GM23338 (cell line): ENCODE measurements at regions not wholly inside any gene's neighbourhood (a gene's known extent, or its start where the extent isn't known, plus 50 kb on each side); places are given as distances from the start of the nearest gene placed in this dataset.

Experiments used
- ATAC-seq: fragments of 200-7000 bp; cut with Tn5 transposase; 3 replicates; pipeline ENCODE4 v1.9.1; 2020
- DNase-seq: peaks from one replicate; pipeline ENCODE4 v3.0.0-alpha.2; 2015; ENCODE audit warnings: low spot score
- H2AFZ ChIP-seq: fragments of 200-600 bp; sonication (generic); 2 replicates; pipeline ENCODE4 v1.8.0; 2016; ENCODE audit warnings: antibody characterized with exemption, mild to moderate bottlenecking, moderate library complexity
- H3F3A ChIP-seq: fragments of 200-600 bp; sonication (generic); replicated peaks from 2 replicates; pipeline ENCODE4 v1.8.0; 2017; ENCODE audit warnings: antibody characterized with exemption, mixed run types, low read depth
- H3K27ac ChIP-seq: fragments of 200-600 bp; sonication (generic); 2 replicates; pipeline ENCODE4 v1.6.1; 2016; ENCODE audit warnings: low read depth
- H3K27me3 ChIP-seq: fragments of 200-600 bp; sonication (generic); 2 replicates; pipeline ENCODE4 v1.8.0; 2016; ENCODE audit warnings: mild to moderate bottlenecking, mixed run types, moderate library complexity; ENCODE audit not compliant: insufficient read depth
- H3K36me3 ChIP-seq: fragments of 200-600 bp; sonication (generic); 2 replicates; pipeline ENCODE4 v1.8.0; 2016; ENCODE audit warnings: mild to moderate bottlenecking; ENCODE audit not compliant: insufficient read depth
- H3K4me1 ChIP-seq: fragments of 200-600 bp; sonication (generic); 2 replicates; pipeline ENCODE4 v1.8.0; 2016; ENCODE audit warnings: mild to moderate bottlenecking, moderate library complexity; ENCODE audit not compliant: insufficient read depth
- H3K4me2 ChIP-seq: fragments of 200-600 bp; sonication (generic); 2 replicates; pipeline ENCODE4 v1.7.1; 2017; ENCODE audit warnings: mixed run types
- H3K4me3 ChIP-seq: fragments of 200-600 bp; sonication (generic); 2 replicates; pipeline ENCODE4 v1.6.1; 2016; ENCODE audit warnings: mixed run types
- H3K79me2 ChIP-seq: fragments of 200-600 bp; sonication (generic); replicated peaks from 2 replicates; pipeline ENCODE4 v1.8.0; 2017; ENCODE audit warnings: mild to moderate bottlenecking; ENCODE audit not compliant: insufficient read depth
- H3K9me2 ChIP-seq: fragments of 200-600 bp; sonication (generic); 2 replicates; pipeline ENCODE4 v1.8.0; 2017; ENCODE audit not compliant: insufficient read depth
- H4K20me1 ChIP-seq: fragments of 200-600 bp; sonication (generic); replicated peaks from 2 replicates; pipeline ENCODE4 v1.8.0; 2017; ENCODE audit warnings: mild to moderate bottlenecking; ENCODE audit not compliant: insufficient read depth
- H3K27ac Mint-ChIP-seq: 2 replicates; pipeline ENCODE4 v1.8.0; 2020; ENCODE audit warnings: inconsistent platforms, mild to moderate bottlenecking, moderate library complexity, mixed read lengths
- H3K27me3 Mint-ChIP-seq: 3 replicates; pipeline ENCODE4 v1.8.0; 2022; ENCODE audit warnings: low read depth, mild to moderate bottlenecking, moderate library complexity, mixed read lengths, inconsistent platforms; ENCODE audit not compliant: insufficient read depth, poor library complexity
- H3K36me3 Mint-ChIP-seq: 3 replicates; pipeline ENCODE4 v1.8.0; 2021; ENCODE audit warnings: low read depth, mild to moderate bottlenecking, inconsistent platforms, moderate library complexity, mixed read lengths
- H3K4me1 Mint-ChIP-seq: 3 replicates; pipeline ENCODE4 v1.8.0; 2020; ENCODE audit warnings: mild to moderate bottlenecking, inconsistent platforms, mixed read lengths
- H3K4me3 Mint-ChIP-seq: 3 replicates; pipeline ENCODE4 v1.8.0; 2021; ENCODE audit warnings: moderate library complexity, mild to moderate bottlenecking, inconsistent platforms, mixed read lengths
- H3K9me3 Mint-ChIP-seq: 3 replicates; pipeline ENCODE4 v1.8.0; 2020; ENCODE audit warnings: moderate library complexity, mild to moderate bottlenecking, inconsistent platforms, mixed read lengths
- CREB1 ChIP-seq: fragments of 250-450 bp; sonication (Bioruptor Pico); IDR thresholded peaks from 2 replicates; pipeline ENCODE4 v1.5.0; 2020; ENCODE audit warnings: low read depth, mild to moderate bottlenecking, moderate library complexity
- EZH2 ChIP-seq: fragments of 200-600 bp; sonication (generic); IDR thresholded peaks from one replicate; pipeline ENCODE4 v1.8.0; 2017; ENCODE audit warnings: antibody characterized with exemption, mild to moderate bottlenecking, low read depth; ENCODE audit not compliant: unreplicated experiment
- EZH2phosphoT487 ChIP-seq: fragments of 200-600 bp; sonication (generic); IDR thresholded peaks from one replicate; pipeline ENCODE4 v1.8.1; 2018; ENCODE audit warnings: antibody characterized with exemption; ENCODE audit not compliant: unreplicated experiment
- JUNB ChIP-seq: IDR thresholded peaks from one replicate; pipeline ENCODE4 v1.6.1; 2016; ENCODE audit warnings: antibody characterized with exemption; ENCODE audit not compliant: unreplicated experiment
- NANOG ChIP-seq: IDR thresholded peaks from 2 replicates; pipeline ENCODE4 v1.6.1; 2016; ENCODE audit warnings: antibody characterized with exemption, borderline replicate concordance
- POLR2AphosphoS5 ChIP-seq: IDR thresholded peaks from 2 replicates; pipeline ENCODE4 v1.6.1; 2016; ENCODE audit warnings: antibody characterized with exemption, low read depth
- STAT1 ChIP-seq: IDR thresholded peaks from one replicate; pipeline ENCODE4 v1.6.1; 2016; ENCODE audit warnings: antibody characterized with exemption; ENCODE audit not compliant: unreplicated experiment
- ZNF114 ChIP-seq: fragments of 250-450 bp; sonication (Bioruptor Pico); IDR thresholded peaks from 2 replicates; pipeline ENCODE4 v1.5.0; 2020; ENCODE audit warnings: mild to moderate bottlenecking, moderate library complexity
- ZNF331 ChIP-seq: fragments of 250-450 bp; sonication (Bioruptor Pico); IDR thresholded peaks from 2 replicates; pipeline ENCODE4 v1.5.0; 2020; ENCODE audit warnings: low read depth, mild to moderate bottlenecking, moderate library complexity
- TF ChIP-seq, protein P1 (sequence below): IDR thresholded peaks from 2 replicates; pipeline ENCODE4 v1.6.1; 2016; ENCODE audit warnings: antibody characterized with exemption
- TF ChIP-seq, protein P2 (sequence below), 2 experiments: fragments of 200-600 bp in 1 of 2; sonication (generic) in 1 of 2; conservative IDR thresholded peaks; 2 replicates each; pipeline versions ENCODE4 v1.5.1 to v1.6.1; 2016 to 2017; ENCODE audit warnings: antibody characterized with exemption in 2 of 2, low read depth in 2 of 2, mild to moderate bottlenecking in 2 of 2, moderate library complexity in 1 of 2
- TF ChIP-seq, protein P3 (sequence below): fragments of 250-450 bp; sonication (Bioruptor Pico); IDR thresholded peaks from 2 replicates; pipeline ENCODE4 v1.5.0; 2020; ENCODE audit warnings: mild to moderate bottlenecking, moderate library complexity
- TF ChIP-seq, protein P4 (sequence below): IDR thresholded peaks from one replicate; pipeline ENCODE4 v1.6.1; 2018; ENCODE audit warnings: antibody characterized with exemption; ENCODE audit not compliant: unreplicated experiment

DNA sequence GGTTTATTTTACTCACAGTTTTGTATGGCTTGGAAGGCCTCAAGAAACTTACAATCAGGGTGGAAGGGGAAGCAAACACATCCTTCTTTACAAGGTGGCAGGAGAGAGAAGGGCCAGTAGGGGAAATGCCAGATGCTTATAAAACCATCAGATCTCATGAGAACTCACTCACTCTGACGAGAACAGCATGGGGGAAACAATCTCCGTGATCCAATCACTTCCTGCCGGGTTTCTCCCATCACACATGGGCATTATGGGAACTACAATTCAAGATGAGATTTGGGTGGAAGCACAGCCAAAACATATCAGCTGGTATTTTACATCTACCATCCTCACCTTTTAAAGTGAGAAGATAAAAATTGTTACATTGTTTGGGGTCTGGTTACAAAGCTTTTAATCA, 427.9 kb upstream of the CDH7 start:
- no peak overlapping the region for H3K4me2 ChIP-seq
- no peaks in the 10 kb centered on the region for H3K9me2 ChIP-seq
- Mint-ChIP-seq H3K27ac (no peak overlapping the region), H3K27me3 (no peaks in the 10 kb centered on the region), H3K4me1 (no peaks in the 10 kb centered on the region), H3K4me3 (no peak overlapping the region), H3K9me3 (no peaks in the 10 kb centered on the region), H3K36me3 (no peaks in the 10 kb centered on the region)
- no peaks in the 10 kb centered on the region for H3K27me3 ChIP-seq
- H3K79me2 ChIP-seq = no peaks in the 10 kb centered on the region
- DNase-seq (peak; percentile 5), ATAC-seq (no peak)
- H4K20me1 ChIP-seq = no peaks in the 10 kb centered on the region
- H3K36me3 ChIP-seq = no peaks in the 10 kb centered on the region
- H3K4me3 ChIP-seq = no peak overlapping the region
- H3K27ac ChIP-seq = no peak overlapping the region
- no peaks in the 10 kb centered on the region for H3F3A ChIP-seq
- H3K4me1 ChIP-seq = no peaks in the 10 kb centered on the region
- no peak overlapping the region for H2AFZ ChIP-seq
- no peak for TF ChIP-seq CREB1
- TF ChIP-seq POLR2AphosphoS5 = no peak
- TF ChIP-seq, protein P1, sequence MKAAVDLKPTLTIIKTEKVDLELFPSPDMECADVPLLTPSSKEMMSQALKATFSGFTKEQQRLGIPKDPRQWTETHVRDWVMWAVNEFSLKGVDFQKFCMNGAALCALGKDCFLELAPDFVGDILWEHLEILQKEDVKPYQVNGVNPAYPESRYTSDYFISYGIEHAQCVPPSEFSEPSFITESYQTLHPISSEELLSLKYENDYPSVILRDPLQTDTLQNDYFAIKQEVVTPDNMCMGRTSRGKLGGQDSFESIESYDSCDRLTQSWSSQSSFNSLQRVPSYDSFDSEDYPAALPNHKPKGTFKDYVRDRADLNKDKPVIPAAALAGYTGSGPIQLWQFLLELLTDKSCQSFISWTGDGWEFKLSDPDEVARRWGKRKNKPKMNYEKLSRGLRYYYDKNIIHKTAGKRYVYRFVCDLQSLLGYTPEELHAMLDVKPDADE = no peak
- no peak for TF ChIP-seq ZNF331 (CRISPR knock-in tag)
- TF ChIP-seq STAT1 = no peak
- TF ChIP-seq, protein P2, sequence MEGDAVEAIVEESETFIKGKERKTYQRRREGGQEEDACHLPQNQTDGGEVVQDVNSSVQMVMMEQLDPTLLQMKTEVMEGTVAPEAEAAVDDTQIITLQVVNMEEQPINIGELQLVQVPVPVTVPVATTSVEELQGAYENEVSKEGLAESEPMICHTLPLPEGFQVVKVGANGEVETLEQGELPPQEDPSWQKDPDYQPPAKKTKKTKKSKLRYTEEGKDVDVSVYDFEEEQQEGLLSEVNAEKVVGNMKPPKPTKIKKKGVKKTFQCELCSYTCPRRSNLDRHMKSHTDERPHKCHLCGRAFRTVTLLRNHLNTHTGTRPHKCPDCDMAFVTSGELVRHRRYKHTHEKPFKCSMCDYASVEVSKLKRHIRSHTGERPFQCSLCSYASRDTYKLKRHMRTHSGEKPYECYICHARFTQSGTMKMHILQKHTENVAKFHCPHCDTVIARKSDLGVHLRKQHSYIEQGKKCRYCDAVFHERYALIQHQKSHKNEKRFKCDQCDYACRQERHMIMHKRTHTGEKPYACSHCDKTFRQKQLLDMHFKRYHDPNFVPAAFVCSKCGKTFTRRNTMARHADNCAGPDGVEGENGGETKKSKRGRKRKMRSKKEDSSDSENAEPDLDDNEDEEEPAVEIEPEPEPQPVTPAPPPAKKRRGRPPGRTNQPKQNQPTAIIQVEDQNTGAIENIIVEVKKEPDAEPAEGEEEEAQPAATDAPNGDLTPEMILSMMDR (conservative IDR thresholded peaks at IDR 0.05; ENCODE audit: low read depth in 2 of 2) = no peak
- TF ChIP-seq, protein P3, sequence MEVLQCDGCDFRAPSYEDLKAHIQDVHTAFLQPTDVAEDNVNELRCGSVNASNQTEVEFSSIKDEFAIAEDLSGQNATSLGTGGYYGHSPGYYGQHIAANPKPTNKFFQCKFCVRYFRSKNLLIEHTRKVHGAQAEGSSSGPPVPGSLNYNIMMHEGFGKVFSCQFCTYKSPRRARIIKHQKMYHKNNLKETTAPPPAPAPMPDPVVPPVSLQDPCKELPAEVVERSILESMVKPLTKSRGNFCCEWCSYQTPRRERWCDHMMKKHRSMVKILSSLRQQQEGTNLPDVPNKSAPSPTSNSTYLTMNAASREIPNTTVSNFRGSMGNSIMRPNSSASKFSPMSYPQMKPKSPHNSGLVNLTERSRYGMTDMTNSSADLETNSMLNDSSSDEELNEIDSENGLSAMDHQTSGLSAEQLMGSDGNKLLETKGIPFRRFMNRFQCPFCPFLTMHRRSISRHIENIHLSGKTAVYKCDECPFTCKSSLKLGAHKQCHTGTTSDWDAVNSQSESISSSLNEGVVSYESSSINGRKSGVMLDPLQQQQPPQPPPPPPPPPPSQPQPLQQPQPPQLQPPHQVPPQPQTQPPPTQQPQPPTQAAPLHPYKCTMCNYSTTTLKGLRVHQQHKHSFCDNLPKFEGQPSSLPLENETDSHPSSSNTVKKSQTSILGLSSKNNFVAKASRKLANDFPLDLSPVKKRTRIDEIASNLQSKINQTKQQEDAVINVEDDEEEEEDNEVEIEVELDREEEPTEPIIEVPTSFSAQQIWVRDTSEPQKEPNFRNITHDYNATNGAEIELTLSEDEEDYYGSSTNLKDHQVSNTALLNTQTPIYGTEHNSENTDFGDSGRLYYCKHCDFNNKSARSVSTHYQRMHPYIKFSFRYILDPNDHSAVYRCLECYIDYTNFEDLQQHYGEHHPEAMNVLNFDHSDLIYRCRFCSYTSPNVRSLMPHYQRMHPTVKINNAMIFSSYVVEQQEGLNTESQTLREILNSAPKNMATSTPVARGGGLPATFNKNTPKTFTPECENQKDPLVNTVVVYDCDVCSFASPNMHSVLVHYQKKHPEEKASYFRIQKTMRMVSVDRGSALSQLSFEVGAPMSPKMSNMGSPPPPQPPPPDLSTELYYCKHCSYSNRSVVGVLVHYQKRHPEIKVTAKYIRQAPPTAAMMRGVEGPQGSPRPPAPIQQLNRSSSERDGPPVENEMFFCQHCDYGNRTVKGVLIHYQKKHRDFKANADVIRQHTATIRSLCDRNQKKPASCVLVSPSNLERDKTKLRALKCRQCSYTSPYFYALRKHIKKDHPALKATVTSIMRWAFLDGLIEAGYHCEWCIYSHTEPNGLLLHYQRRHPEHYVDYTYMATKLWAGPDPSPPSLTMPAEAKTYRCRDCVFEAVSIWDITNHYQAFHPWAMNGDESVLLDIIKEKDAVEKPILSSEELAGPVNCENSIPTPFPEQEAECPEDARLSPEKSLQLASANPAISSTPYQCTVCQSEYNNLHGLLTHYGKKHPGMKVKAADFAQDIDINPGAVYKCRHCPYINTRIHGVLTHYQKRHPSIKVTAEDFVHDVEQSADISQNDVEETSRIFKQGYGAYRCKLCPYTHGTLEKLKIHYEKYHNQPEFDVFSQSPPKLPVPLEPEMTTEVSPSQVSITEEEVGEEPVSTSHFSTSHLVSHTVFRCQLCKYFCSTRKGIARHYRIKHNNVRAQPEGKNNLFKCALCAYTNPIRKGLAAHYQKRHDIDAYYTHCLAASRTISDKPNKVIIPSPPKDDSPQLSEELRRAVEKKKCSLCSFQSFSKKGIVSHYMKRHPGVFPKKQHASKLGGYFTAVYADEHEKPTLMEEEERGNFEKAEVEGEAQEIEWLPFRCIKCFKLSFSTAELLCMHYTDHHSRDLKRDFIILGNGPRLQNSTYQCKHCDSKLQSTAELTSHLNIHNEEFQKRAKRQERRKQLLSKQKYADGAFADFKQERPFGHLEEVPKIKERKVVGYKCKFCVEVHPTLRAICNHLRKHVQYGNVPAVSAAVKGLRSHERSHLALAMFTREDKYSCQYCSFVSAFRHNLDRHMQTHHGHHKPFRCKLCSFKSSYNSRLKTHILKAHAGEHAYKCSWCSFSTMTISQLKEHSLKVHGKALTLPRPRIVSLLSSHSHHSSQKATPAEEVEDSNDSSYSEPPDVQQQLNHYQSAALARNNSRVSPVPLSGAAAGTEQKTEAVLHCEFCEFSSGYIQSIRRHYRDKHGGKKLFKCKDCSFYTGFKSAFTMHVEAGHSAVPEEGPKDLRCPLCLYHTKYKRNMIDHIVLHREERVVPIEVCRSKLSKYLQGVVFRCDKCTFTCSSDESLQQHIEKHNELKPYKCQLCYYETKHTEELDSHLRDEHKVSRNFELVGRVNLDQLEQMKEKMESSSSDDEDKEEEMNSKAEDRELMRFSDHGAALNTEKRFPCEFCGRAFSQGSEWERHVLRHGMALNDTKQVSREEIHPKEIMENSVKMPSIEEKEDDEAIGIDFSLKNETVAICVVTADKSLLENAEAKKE (CRISPR knock-in tag) = no peak
- TF ChIP-seq, protein P4, sequence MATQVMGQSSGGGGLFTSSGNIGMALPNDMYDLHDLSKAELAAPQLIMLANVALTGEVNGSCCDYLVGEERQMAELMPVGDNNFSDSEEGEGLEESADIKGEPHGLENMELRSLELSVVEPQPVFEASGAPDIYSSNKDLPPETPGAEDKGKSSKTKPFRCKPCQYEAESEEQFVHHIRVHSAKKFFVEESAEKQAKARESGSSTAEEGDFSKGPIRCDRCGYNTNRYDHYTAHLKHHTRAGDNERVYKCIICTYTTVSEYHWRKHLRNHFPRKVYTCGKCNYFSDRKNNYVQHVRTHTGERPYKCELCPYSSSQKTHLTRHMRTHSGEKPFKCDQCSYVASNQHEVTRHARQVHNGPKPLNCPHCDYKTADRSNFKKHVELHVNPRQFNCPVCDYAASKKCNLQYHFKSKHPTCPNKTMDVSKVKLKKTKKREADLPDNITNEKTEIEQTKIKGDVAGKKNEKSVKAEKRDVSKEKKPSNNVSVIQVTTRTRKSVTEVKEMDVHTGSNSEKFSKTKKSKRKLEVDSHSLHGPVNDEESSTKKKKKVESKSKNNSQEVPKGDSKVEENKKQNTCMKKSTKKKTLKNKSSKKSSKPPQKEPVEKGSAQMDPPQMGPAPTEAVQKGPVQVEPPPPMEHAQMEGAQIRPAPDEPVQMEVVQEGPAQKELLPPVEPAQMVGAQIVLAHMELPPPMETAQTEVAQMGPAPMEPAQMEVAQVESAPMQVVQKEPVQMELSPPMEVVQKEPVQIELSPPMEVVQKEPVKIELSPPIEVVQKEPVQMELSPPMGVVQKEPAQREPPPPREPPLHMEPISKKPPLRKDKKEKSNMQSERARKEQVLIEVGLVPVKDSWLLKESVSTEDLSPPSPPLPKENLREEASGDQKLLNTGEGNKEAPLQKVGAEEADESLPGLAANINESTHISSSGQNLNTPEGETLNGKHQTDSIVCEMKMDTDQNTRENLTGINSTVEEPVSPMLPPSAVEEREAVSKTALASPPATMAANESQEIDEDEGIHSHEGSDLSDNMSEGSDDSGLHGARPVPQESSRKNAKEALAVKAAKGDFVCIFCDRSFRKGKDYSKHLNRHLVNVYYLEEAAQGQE = no peak
- no peak for TF ChIP-seq ZNF114 (CRISPR knock-in tag)
- TF ChIP-seq EZH2 = no peak
- no peak for TF ChIP-seq EZH2phosphoT487
- TF ChIP-seq JUNB = no peak
- TF ChIP-seq NANOG = no peak
